ENCODE measurements at regions not wholly inside any gene's neighbourhood (a gene's known extent, or its start where the extent isn't known, plus 50 kb on each side); places are given as distances from the start of the nearest gene placed in this dataset.

GRCh38 chr9:84101964-84102632 is 121.5 kb downstream of the RMI1 start:
- H3K9me3 Mint-ChIP-seq, result peaks cover 9% of the 10 kb centered on the region
- DNase-seq (ENCODE audit: low spot score), result no peak
- no peak overlapping the region for H3K4me3 Mint-ChIP-seq
- H3K27me3 Mint-ChIP-seq (ENCODE audit: insufficient read depth), result peaks cover 31% of the 10 kb centered on the region
- intact Hi-C loops (cut with micrococcal nuclease), result loop anchor here (5.0 kb wide), 1 partner anchor 540 kb away; no protein-coding TSS in a partner anchor
- peaks cover 1% of the 10 kb centered on the region for H3K4me1 Mint-ChIP-seq (ENCODE audit: low read depth)
- no peaks in the 10 kb centered on the region for H3K36me3 Mint-ChIP-seq (ENCODE audit: low read depth)
- no peak overlapping the region for H3K27ac Mint-ChIP-seq

GRCh38 chr9:84103651-84104377 is 123.2 kb downstream of the RMI1 start:
- intact Hi-C loops (cut with micrococcal nuclease), result loop anchor here (5.0 kb wide), 1 partner anchor 538 kb away; no protein-coding TSS in a partner anchor

GRCh38 chr9:84107081-84107480 is 126.5 kb downstream of the RMI1 start:
- no peak overlapping the region for H3K4me3 Mint-ChIP-seq
- peaks cover 16% of the 10 kb centered on the region for H3K27me3 Mint-ChIP-seq (ENCODE audit: insufficient read depth)
- H3K27ac Mint-ChIP-seq, result no peak overlapping the region
- peaks cover 22% of the 10 kb centered on the region for H3K4me1 Mint-ChIP-seq (ENCODE audit: low read depth)
- intact Hi-C loops (cut with micrococcal nuclease), result no loop called here
- peaks cover 9% of the 10 kb centered on the region for H3K9me3 Mint-ChIP-seq
- H3K36me3 Mint-ChIP-seq (ENCODE audit: low read depth), result no peaks in the 10 kb centered on the region
- DNase-seq (ENCODE audit: low spot score), result no peak

More at GRCh38 chr9:84103651-84104377, 123.2 kb downstream of the RMI1 start:
- Mint-ChIP-seq H3K4me1 (ENCODE audit: low read depth) (peaks cover 18% of the 10 kb centered on the region), H3K9me3 (peaks cover 9% of the 10 kb centered on the region), H3K27ac (no peak overlapping the region), H3K27me3 (ENCODE audit: insufficient read depth) (peaks cover 28% of the 10 kb centered on the region), H3K4me3 (no peak overlapping the region), H3K36me3 (ENCODE audit: low read depth) (no peaks in the 10 kb centered on the region)
- DNase-seq (ENCODE audit: low spot score), result no peak

GRCh38 chr9:84107995-84108394 is 127.4 kb downstream of the RMI1 start:
- Mint-ChIP-seq H3K36me3 (ENCODE audit: low read depth) (no peaks in the 10 kb centered on the region), H3K27ac (no peak overlapping the region), H3K9me3 (peaks cover 13% of the 10 kb centered on the region), H3K27me3 (ENCODE audit: insufficient read depth) (peaks cover 15% of the 10 kb centered on the region), H3K4me1 (ENCODE audit: low read depth) (peaks cover 22% of the 10 kb centered on the region), H3K4me3 (no peak overlapping the region)
- intact Hi-C loops (cut with micrococcal nuclease), result no loop called here
- DNase-seq (ENCODE audit: low spot score), result no peak

GRCh38 chr9:84111726-84112125 is 131.1 kb downstream of the RMI1 start:
- Mint-ChIP-seq H3K27me3 (ENCODE audit: insufficient read depth) (peaks cover 22% of the 10 kb centered on the region), H3K9me3 (peaks cover 9% of the 10 kb centered on the region), H3K36me3 (ENCODE audit: low read depth) (no peaks in the 10 kb centered on the region), H3K27ac (no peak overlapping the region), H3K4me1 (ENCODE audit: low read depth) (peaks cover 22% of the 10 kb centered on the region), H3K4me3 (no peak overlapping the region)
- no peak for DNase-seq (ENCODE audit: low spot score)
- intact Hi-C loops (cut with micrococcal nuclease), result no loop called here

- Mint-ChIP-seq H3K27ac (no peak overlapping the region), H3K4me3 (no peak overlapping the region), H3K36me3 (ENCODE audit: low read depth) (no peaks in the 10 kb centered on the region), H3K27me3 (ENCODE audit: insufficient read depth) (peaks cover 15% of the 10 kb centered on the region), H3K4me1 (ENCODE audit: low read depth) (no peaks in the 10 kb centered on the region), H3K9me3 (peaks cover 7% of the 10 kb centered on the region)
- intact Hi-C loops (cut with micrococcal nuclease), result no loop called here
- no peak for DNase-seq (ENCODE audit: low spot score)
Observed at GRCh38 chr9:84121991-84122523, 141.5 kb downstream of the RMI1 start.

GRCh38 chr9:84122572-84122971 is 142.0 kb downstream of the RMI1 start:
- Mint-ChIP-seq H3K27me3 (ENCODE audit: insufficient read depth) (peaks cover 12% of the 10 kb centered on the region), H3K4me3 (no peak overlapping the region), H3K36me3 (ENCODE audit: low read depth) (no peaks in the 10 kb centered on the region), H3K9me3 (peaks cover 2% of the 10 kb centered on the region), H3K4me1 (ENCODE audit: low read depth) (no peaks in the 10 kb centered on the region), H3K27ac (no peak overlapping the region)
- intact Hi-C loops (cut with micrococcal nuclease), result no loop called here
- DNase-seq (ENCODE audit: low spot score), result no peak

GRCh38 chr9:84123648-84124406 is 143.2 kb downstream of the RMI1 start:
- Mint-ChIP-seq H3K27ac (no peak overlapping the region), H3K4me3 (no peak overlapping the region), H3K9me3 (no peaks in the 10 kb centered on the region), H3K27me3 (ENCODE audit: insufficient read depth) (peaks cover 7% of the 10 kb centered on the region), H3K36me3 (ENCODE audit: low read depth) (no peaks in the 10 kb centered on the region), H3K4me1 (ENCODE audit: low read depth) (no peaks in the 10 kb centered on the region)
- intact Hi-C loops (cut with micrococcal nuclease), result no loop called here
- no peak for DNase-seq (ENCODE audit: low spot score)

- Mint-ChIP-seq H3K27me3 (ENCODE audit: insufficient read depth) (peaks cover 7% of the 10 kb centered on the region), H3K27ac (no peak overlapping the region), H3K36me3 (ENCODE audit: low read depth) (no peaks in the 10 kb centered on the region), H3K4me1 (ENCODE audit: low read depth) (no peaks in the 10 kb centered on the region), H3K4me3 (no peak overlapping the region), H3K9me3 (no peaks in the 10 kb centered on the region)
- no peak for DNase-seq (ENCODE audit: low spot score)
- intact Hi-C loops (cut with micrococcal nuclease), result no loop called here
Observed at GRCh38 chr9:84125046-84125445, 144.4 kb downstream of the RMI1 start.

- Mint-ChIP-seq H3K9me3 (no peaks in the 10 kb centered on the region), H3K4me3 (no peak overlapping the region), H3K27ac (no peak overlapping the region), H3K36me3 (ENCODE audit: low read depth) (no peaks in the 10 kb centered on the region), H3K27me3 (ENCODE audit: insufficient read depth) (peaks cover 20% of the 10 kb centered on the region), H3K4me1 (ENCODE audit: low read depth) (no peaks in the 10 kb centered on the region)
- intact Hi-C loops (cut with micrococcal nuclease), result no loop called here
- DNase-seq (ENCODE audit: low spot score), result no peak
Observed at GRCh38 chr9:84129529-84129928, 148.9 kb downstream of the RMI1 start.

GRCh38 chr9:84136119-84136868 is 155.7 kb downstream of the RMI1 start:
- peaks cover 19% of the 10 kb centered on the region for H3K4me1 Mint-ChIP-seq (ENCODE audit: low read depth)
- H3K27me3 Mint-ChIP-seq (ENCODE audit: insufficient read depth), result peaks cover 52% of the 10 kb centered on the region
- DNase-seq (ENCODE audit: low spot score), result no peak
- H3K27ac Mint-ChIP-seq, result no peak overlapping the region
- H3K36me3 Mint-ChIP-seq (ENCODE audit: low read depth), result peaks cover 2% of the 10 kb centered on the region
- intact Hi-C loops (cut with micrococcal nuclease), result no loop called here
- no peaks in the 10 kb centered on the region for H3K9me3 Mint-ChIP-seq
- no peak overlapping the region for H3K4me3 Mint-ChIP-seq

- Mint-ChIP-seq H3K36me3 (ENCODE audit: low read depth) (peaks cover 2% of the 10 kb centered on the region), H3K27me3 (ENCODE audit: insufficient read depth) (peaks cover 62% of the 10 kb centered on the region), H3K4me3 (no peak overlapping the region), H3K9me3 (no peaks in the 10 kb centered on the region), H3K4me1 (ENCODE audit: low read depth) (peaks cover 19% of the 10 kb centered on the region), H3K27ac (no peak overlapping the region)
- no peak for DNase-seq (ENCODE audit: low spot score)
- intact Hi-C loops (cut with micrococcal nuclease), result no loop called here
Observed at GRCh38 chr9:84137968-84138367, 157.4 kb downstream of the RMI1 start.

All from activated T-helper 1 cell treated with anti-CD3 and anti-CD28 coated beads, Interleukin-12 subunit alpha, Interleukin-12 subunit beta, Interleukin-2, Interleukin-4 antibody, amounts not matched to agents 30 ng/mL and 10 ng/mL and 1 ng/mL, durations not matched to agents 14 hours and 24 hours and 36 hours (primary cell).